ENCODE measurements at regions not wholly inside any gene's neighbourhood (a gene's known extent, or its start where the extent isn't known, plus 50 kb on each side); places are given as distances from the start of the nearest gene placed in this dataset.

DNA sequence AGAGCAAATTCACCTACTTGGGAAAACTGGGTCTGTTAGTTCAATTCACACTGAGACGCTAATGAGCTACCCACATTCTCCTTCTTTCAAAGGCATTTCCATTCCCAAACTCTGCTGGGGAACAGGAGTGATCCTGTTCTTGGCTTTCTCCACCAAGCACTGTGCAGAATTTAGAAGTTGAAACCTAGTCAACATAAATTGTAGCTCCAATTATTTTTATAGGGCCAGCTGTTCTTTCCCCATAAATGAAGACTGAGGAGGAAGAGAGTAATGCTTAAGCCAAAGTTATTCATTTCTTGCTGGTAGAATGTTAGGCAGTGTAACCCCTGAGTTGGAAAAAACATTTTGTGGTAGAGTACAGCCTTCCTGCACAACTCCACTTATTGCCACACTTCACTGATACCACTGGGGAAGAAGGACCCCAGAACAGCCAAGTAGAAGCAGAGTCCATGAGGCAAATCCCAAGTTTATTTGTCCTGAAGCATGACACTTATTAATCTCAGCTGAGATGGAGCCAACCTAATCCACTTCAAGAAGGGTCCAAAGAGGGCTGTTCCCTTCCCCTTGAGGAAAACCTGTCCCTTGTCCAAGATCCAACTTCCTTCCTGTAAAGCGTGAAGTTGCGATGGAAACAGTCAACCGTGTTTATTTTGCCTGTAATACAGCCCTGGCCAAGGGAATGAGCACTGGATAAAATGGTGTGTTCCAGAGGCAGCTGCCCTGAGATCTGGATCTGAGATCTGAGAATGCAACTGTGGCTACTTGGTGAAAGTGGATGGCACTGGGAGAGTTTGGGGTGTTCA lies 151.8 kb downstream of the TBX5 start:
- ChIA-PET POLR2A (no interaction called here), CTCF (ENCODE audit: unreplicated experiment) (no interaction called here)
- H3K36me3 ChIP-seq (ENCODE audit: insufficient read depth, low read length), result no peaks in the 10 kb centered on the region
- no peak for DNase-seq (ENCODE audit: low spot score)
- no peak overlapping the region for H3K4me3 ChIP-seq (ENCODE audit: low read depth, low read length, poor library complexity, severe bottlenecking)
- H4K20me1 ChIP-seq (ENCODE audit: insufficient read depth, low read length), result no peaks in the 10 kb centered on the region
- H3K4me2 ChIP-seq (ENCODE audit: low read length), result no peak overlapping the region
- BruUV-seq (replicated peaks), result no TSS peak
- no peak for TF ChIP-seq CTCF (conservative IDR thresholded peaks at IDR 0.05; ENCODE audit: low read length)
- no peak for TF ChIP-seq EZH2phosphoT487 (IDR thresholded peaks at IDR 0.05; ENCODE audit: borderline replicate concordance, low read depth, low read length)
- H3K9me2 ChIP-seq (ENCODE audit: insufficient read depth, low read length), result no peaks in the 10 kb centered on the region
- H3K9me3 ChIP-seq (ENCODE audit: low read length), result no peaks in the 10 kb centered on the region
- intact Hi-C loops (cut with micrococcal nuclease; ENCODE audit: unreplicated experiment), result no loop called here
- no peak overlapping the region for H3K27ac ChIP-seq (ENCODE audit: low read depth, low read length, poor library complexity, severe bottlenecking)
- no peaks in the 10 kb centered on the region for H3K4me1 ChIP-seq (ENCODE audit: insufficient read depth, low read length, poor library complexity, severe bottlenecking)
- H3K79me2 ChIP-seq (ENCODE audit: insufficient read depth, low read depth, low read length), result no peaks in the 10 kb centered on the region
- H2AFZ ChIP-seq (ENCODE audit: low read length), result no peak overlapping the region

DNA sequence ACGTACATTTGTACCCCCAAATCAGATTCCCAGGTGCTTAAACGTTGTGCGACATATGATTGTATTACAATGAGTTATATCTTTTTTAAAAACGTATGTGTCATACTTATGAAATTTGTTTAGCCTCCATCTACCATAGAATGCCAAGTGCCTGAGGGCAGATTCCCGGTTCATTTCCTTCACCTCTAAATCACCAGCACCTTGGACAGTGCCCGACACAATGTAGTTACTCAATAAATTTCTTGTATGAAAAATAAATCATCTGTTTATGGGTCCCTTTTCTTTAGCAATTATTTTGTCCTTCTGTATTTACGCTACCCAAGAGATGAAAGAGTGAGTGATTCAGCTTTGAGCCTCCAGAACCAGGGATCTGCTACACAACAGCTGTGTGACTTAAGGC lies 157.4 kb downstream of the TBX5 start:
- BruUV-seq (replicated peaks), result no TSS peak
- Histone ChIP-seq H4K20me1 (ENCODE audit: insufficient read depth, low read length) (no peaks in the 10 kb centered on the region), H3K4me1 (ENCODE audit: insufficient read depth, low read length, poor library complexity, severe bottlenecking) (no peaks in the 10 kb centered on the region), H3K79me2 (ENCODE audit: insufficient read depth, low read depth, low read length) (no peaks in the 10 kb centered on the region), H3K36me3 (ENCODE audit: insufficient read depth, low read length) (no peaks in the 10 kb centered on the region), H3K4me3 (ENCODE audit: low read depth, low read length, poor library complexity, severe bottlenecking) (no peak overlapping the region), H2AFZ (ENCODE audit: low read length) (no peak overlapping the region), H3K9me3 (ENCODE audit: low read length) (no peaks in the 10 kb centered on the region), H3K9me2 (ENCODE audit: insufficient read depth, low read length) (no peaks in the 10 kb centered on the region), H3K27ac (ENCODE audit: low read depth, low read length, poor library complexity, severe bottlenecking) (no peak overlapping the region), H3K4me2 (ENCODE audit: low read length) (no peak overlapping the region)
- ChIA-PET POLR2A (no interaction called here), CTCF (ENCODE audit: unreplicated experiment) (no interaction called here)
- no peak for DNase-seq (ENCODE audit: low spot score)
- intact Hi-C loops (cut with micrococcal nuclease; ENCODE audit: unreplicated experiment), result no loop called here
- TF ChIP-seq CTCF (conservative IDR thresholded peaks at IDR 0.05; ENCODE audit: low read length) (no peak), EZH2phosphoT487 (IDR thresholded peaks at IDR 0.05; ENCODE audit: borderline replicate concordance, low read depth, low read length) (no peak)

GRCh38 chr12:114245555-114245954 lies 160.4 kb downstream of the TBX5 start:
- ChIA-PET CTCF (ENCODE audit: unreplicated experiment) (no interaction called here), POLR2A (no interaction called here)
- no peaks in the 10 kb centered on the region for H3K4me1 ChIP-seq (ENCODE audit: insufficient read depth, low read length, poor library complexity, severe bottlenecking)
- H3K36me3 ChIP-seq (ENCODE audit: insufficient read depth, low read length), result no peaks in the 10 kb centered on the region
- no peaks in the 10 kb centered on the region for H3K9me2 ChIP-seq (ENCODE audit: insufficient read depth, low read length)
- no peaks in the 10 kb centered on the region for H3K79me2 ChIP-seq (ENCODE audit: insufficient read depth, low read depth, low read length)
- no peaks in the 10 kb centered on the region for H4K20me1 ChIP-seq (ENCODE audit: insufficient read depth, low read length)
- no peak overlapping the region for H2AFZ ChIP-seq (ENCODE audit: low read length)
- BruUV-seq (replicated peaks), result no TSS peak
- intact Hi-C loops (cut with micrococcal nuclease; ENCODE audit: unreplicated experiment), result no loop called here
- TF ChIP-seq EZH2phosphoT487 (IDR thresholded peaks at IDR 0.05; ENCODE audit: borderline replicate concordance, low read depth, low read length) (no peak), CTCF (conservative IDR thresholded peaks at IDR 0.05; ENCODE audit: low read length) (no peak)
- no peak overlapping the region for H3K4me2 ChIP-seq (ENCODE audit: low read length)
- DNase-seq (ENCODE audit: low spot score), result no peak
- H3K9me3 ChIP-seq (ENCODE audit: low read length), result peaks cover 3% of the 10 kb centered on the region; the same call in 1 of the 2 replicates
- no peak overlapping the region for H3K4me3 ChIP-seq (ENCODE audit: low read depth, low read length, poor library complexity, severe bottlenecking)
- no peak overlapping the region for H3K27ac ChIP-seq (ENCODE audit: low read depth, low read length, poor library complexity, severe bottlenecking)

Data from OCI-LY7 (cell line).